IMR-90 (cell line): ENCODE measurements at regions not wholly inside any gene's neighbourhood (a gene's known extent, or its start where the extent isn't known, plus 50 kb on each side); places are given as distances from the start of the nearest gene placed in this dataset.

Source experiments
- ATAC-seq: fragments of 200-7000 bp; cut with Tn5 transposase; 2 replicates; pipeline ENCODE4 v1.9.1; 2020; ENCODE audit warnings: low read depth, mild to moderate bottlenecking, moderate library complexity
- BruUV-seq: library from RNA; stranded (reverse); fragments of 400-500 nt; replicated peaks from 2 replicates; lab custom pipeline; 2021; lab: Mats Ljungman, UMichigan
- CTCF ChIA-PET: fragments of 300-600 bp; formaldehyde crosslinking; extraction: SDS; loops from one replicate; lab custom pipeline; 2021; ENCODE audit warnings: antibody characterized with exemption; lab: Yijun Ruan, JAX
- POLR2A ChIA-PET: fragments of 300-600 bp; sonication (Branson Sonifier 250); formaldehyde crosslinking; loops from one replicate; lab custom pipeline; 2022; ENCODE audit warnings: antibody characterized with exemption; ENCODE audit not compliant: unreplicated experiment; lab: Charles Lee
- DNase-seq: peaks from one replicate; pipeline ENCODE4 v3.0.0; 2013
- H2AFZ ChIP-seq: replicated peaks from 2 replicates; pipeline ENCODE3; 2013; ENCODE audit warnings: low read length, mild to moderate bottlenecking; ENCODE audit not compliant: poor library complexity
- H2AK5ac ChIP-seq: 2 replicates; pipeline ENCODE4 v1.6.1; 2013; ENCODE audit warnings: low read depth, low read length, inconsistent platforms
- H2AK9ac ChIP-seq: replicated peaks from 2 replicates; pipeline ENCODE3; 2013; ENCODE audit warnings: mild to moderate bottlenecking, low read depth, low read length, moderate library complexity; ENCODE audit not compliant: poor library complexity
- H2BK120ac ChIP-seq: 2 replicates; pipeline ENCODE4 v1.6.1; 2013; ENCODE audit warnings: low read depth, low read length, inconsistent platforms
- H2BK15ac ChIP-seq: 3 replicates; pipeline ENCODE4 v1.6.1; 2013; ENCODE audit warnings: low read depth, low read length, inconsistent platforms
- H2BK20ac ChIP-seq: 2 replicates; pipeline ENCODE4 v1.6.1; 2013; ENCODE audit warnings: low read depth, mild to moderate bottlenecking, inconsistent platforms, low read length, moderate library complexity
- H2BK5ac ChIP-seq: 2 replicates; pipeline ENCODE4 v1.6.1; 2013; ENCODE audit warnings: mild to moderate bottlenecking, low read depth, low read length, inconsistent platforms; ENCODE audit not compliant: poor library complexity, severe bottlenecking
- H3K14ac ChIP-seq: replicated peaks from 2 replicates; pipeline ENCODE4 v1.6.1; 2013; ENCODE audit warnings: low read depth, low read length, inconsistent platforms
- H3K18ac ChIP-seq: 2 replicates; pipeline ENCODE4 v1.6.1; 2013; ENCODE audit warnings: low read depth, low read length, control low read depth
- H3K23ac ChIP-seq: 2 replicates; pipeline ENCODE4 v1.6.1; 2013; ENCODE audit warnings: low read depth, low read length, inconsistent platforms
- H3K27ac ChIP-seq: 2 replicates; pipeline ENCODE4 v1.5.1; 2013; ENCODE audit warnings: mild to moderate bottlenecking, control low read depth, low read length; ENCODE audit not compliant: insufficient read depth
- H3K27me3 ChIP-seq: 2 replicates; pipeline ENCODE4 v1.6.1; 2013; ENCODE audit warnings: low read length; ENCODE audit not compliant: control insufficient read depth, insufficient read depth
- H3K36me3 ChIP-seq: 2 replicates; pipeline ENCODE4 v1.6.1; 2013; ENCODE audit warnings: low read length, mixed read lengths; ENCODE audit not compliant: control insufficient read depth, insufficient read depth
- H3K4ac ChIP-seq: 2 replicates; pipeline ENCODE4 v1.6.1; 2013; ENCODE audit warnings: low read depth, low read length, inconsistent platforms
- H3K4me1 ChIP-seq: 2 replicates; pipeline ENCODE4 v1.6.1; 2013; ENCODE audit warnings: low read length, mixed read lengths; ENCODE audit not compliant: control insufficient read depth, insufficient read depth
- H3K4me2 ChIP-seq: 2 replicates; pipeline ENCODE4 v1.6.1; 2013; ENCODE audit warnings: low read depth, mild to moderate bottlenecking, control low read depth, low read length, moderate library complexity
- H3K4me3 ChIP-seq: 2 replicates; pipeline ENCODE4 v1.5.1; 2013; ENCODE audit warnings: low read depth, mild to moderate bottlenecking, control low read depth, low read length, moderate library complexity; ENCODE audit not compliant: insufficient read depth
- H3K56ac ChIP-seq: 2 replicates; pipeline ENCODE4 v1.6.1; 2013; ENCODE audit warnings: low read length, inconsistent platforms; ENCODE audit not compliant: insufficient read depth; ENCODE audit errors: extremely low read depth
- H3K79me1 ChIP-seq, 2 experiments: 2 replicates each; pipeline ENCODE4 v1.6.1; 2013; ENCODE audit warnings: low read length in 2 of 2, inconsistent platforms in 1 of 2, low read depth in 1 of 2
- H3K9ac ChIP-seq: 2 replicates; pipeline ENCODE4 v1.6.1; 2013; ENCODE audit warnings: low read depth, low read length, control low read depth
- H3K9me1 ChIP-seq: 2 replicates; pipeline ENCODE4 v1.6.1; 2013; ENCODE audit warnings: low read length, inconsistent platforms; ENCODE audit not compliant: insufficient read depth
- H3K9me3 ChIP-seq: 2 replicates; pipeline ENCODE4 v1.6.1; 2013; ENCODE audit warnings: low read length; ENCODE audit not compliant: control insufficient read depth, insufficient read depth
- H4K20me1 ChIP-seq: 2 replicates; pipeline ENCODE4 v1.6.1; 2013; ENCODE audit warnings: low read length, inconsistent platforms; ENCODE audit not compliant: insufficient read depth
- H4K5ac ChIP-seq: 2 replicates; pipeline ENCODE4 v1.6.1; 2013; ENCODE audit warnings: mild to moderate bottlenecking, low read depth, low read length, control low read depth
- H4K8ac ChIP-seq, 2 experiments: 2 replicates each; pipeline ENCODE4 v1.6.1; 2013; ENCODE audit warnings: low read depth in 2 of 2, low read length in 2 of 2, control low read depth in 1 of 2, inconsistent platforms in 1 of 2
- H4K91ac ChIP-seq: 2 replicates; pipeline ENCODE4 v1.6.1; 2013; ENCODE audit warnings: low read depth, low read length, inconsistent platforms; ENCODE audit not compliant: insufficient read depth
- BHLHE40 ChIP-seq: fragments of 150-350 bp; IDR thresholded peaks from 2 replicates; pipeline ENCODE4 v1.6.1; 2016; ENCODE audit warnings: mild to moderate bottlenecking, low read depth, low read length
- CEBPB ChIP-seq: IDR thresholded peaks from 2 replicates; pipeline ENCODE4 v1.6.1; 2012; ENCODE audit warnings: low read depth, low read length, improper control_type of control experiment
- FOS ChIP-seq: fragments of 150-350 bp; IDR thresholded peaks from 2 replicates; pipeline ENCODE4 v1.6.1; 2016; ENCODE audit warnings: low read depth, low read length
- MAFK ChIP-seq: IDR thresholded peaks from 2 replicates; pipeline ENCODE4 v1.6.1; 2012; ENCODE audit warnings: low read depth, low read length, improper control_type of control experiment
- NFE2L2 ChIP-seq: fragments of 150-350 bp; IDR thresholded peaks from 2 replicates; pipeline ENCODE4 v1.6.1; 2016; ENCODE audit warnings: low read depth, mild to moderate bottlenecking, low read length
- RAD21 ChIP-seq: IDR thresholded peaks from 2 replicates; pipeline ENCODE4 v1.6.1; 2012; ENCODE audit warnings: low read length, improper control_type of control experiment
- RCOR1 ChIP-seq: IDR thresholded peaks from 2 replicates; pipeline ENCODE4 v1.6.1; 2012; ENCODE audit warnings: mild to moderate bottlenecking, low read length, improper control_type of control experiment; ENCODE audit not compliant: insufficient replicate concordance
- SMC3 ChIP-seq: fragments of 150-350 bp; IDR thresholded peaks from 2 replicates; pipeline ENCODE4 v1.6.1; 2016; ENCODE audit warnings: low read depth, mild to moderate bottlenecking, antibody characterized with exemption, low read length, moderate library complexity
- WGBS, 2 experiments: methylation state at CpG; one replicate each; pipeline versions ENCODE4 v1.1.5 to v1.1.7; 2013; ENCODE audit warnings: missing lambda C conversion rate in 2 of 2; ENCODE audit not compliant: insufficient read length in 1 of 2; ENCODE audit errors: extremely low coverage in 2 of 2; 5-methylcytosine and 5-hydroxymethylcytosine counted together
- dilution Hi-C: fragments of 300-500 bp; cut with HindIII; formaldehyde crosslinking; loops from one replicate; pipeline ENCODE4 v1.14.3; 2018; ENCODE audit warnings: low sequenced_read_pairs; ENCODE audit not compliant: unreplicated experiment
- in situ Hi-C: fragments of 300-500 bp; cut with MboI; formaldehyde crosslinking; loops from 3 replicates; pipeline ENCODE4 v1.14.3; 2019; ENCODE audit warnings: low sequenced_read_pairs, inconsistent platforms, mixed read lengths
- intact Hi-C: fragments of 100-400 bp; cut with micrococcal nuclease; formaldehyde crosslinking; loops from 2 replicates; pipeline ENCODE4 v1.10.0; 2022

DNA sequence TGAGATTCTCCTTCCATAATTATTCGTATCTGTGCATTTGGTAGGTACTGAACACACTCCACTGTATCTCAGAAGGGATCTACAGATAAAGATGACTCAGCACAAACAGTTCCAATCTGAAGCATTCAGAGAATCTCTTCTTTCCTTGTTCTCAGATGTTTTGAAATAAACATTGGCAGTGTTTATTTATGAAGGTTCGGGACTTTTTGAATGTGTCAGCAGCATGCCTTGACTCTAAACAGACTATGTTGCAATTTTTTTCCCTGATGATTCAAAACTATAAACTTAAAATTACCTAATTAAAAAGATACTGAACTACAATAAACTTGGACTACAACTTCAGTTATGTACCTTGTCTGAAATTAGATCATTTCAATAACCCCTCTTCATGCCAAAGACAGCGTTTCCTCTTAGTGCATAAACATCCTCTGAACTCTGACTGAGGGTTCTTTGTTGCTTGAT, 612.9 kb upstream of the TBL1XR1 start:
- H3K14ac ChIP-seq, result no peak overlapping the region
- H2BK15ac ChIP-seq, result no peak overlapping the region
- no peak overlapping the region for H2AK9ac ChIP-seq
- ChIA-PET POLR2A (no interaction called here), CTCF (interaction anchor here (1.4 kb wide), 1 partner anchor 32 kb away, joined by 3 read pairs; no protein-coding TSS in a partner anchor)
- H2BK5ac ChIP-seq, result peak overlapping the region; percentile 91
- H3K27me3 ChIP-seq, result no peaks in the 10 kb centered on the region
- H3K36me3 ChIP-seq, result no peaks in the 10 kb centered on the region
- H3K23ac ChIP-seq, result no peak overlapping the region
- DNase-seq, result peak; percentile 95
- H3K9me1 ChIP-seq, result no peaks in the 10 kb centered on the region
- peaks cover 4% of the 10 kb centered on the region; the same call in 1 of the 2 replicates for H3K4me1 ChIP-seq
- no peaks in the 10 kb centered on the region for H3K79me1 ChIP-seq
- in situ Hi-C loops, result no loop called here
- no peak overlapping the region for H4K91ac ChIP-seq
- intact Hi-C loops, result no loop called here
- H3K4me3 ChIP-seq, result no peak overlapping the region
- peak overlapping the region; percentile 99 for H3K18ac ChIP-seq
- 0 out of 2 replicates have a peak overlapping the region, but pooled peaks have one; percentile 72 for H4K5ac ChIP-seq
- no peak overlapping the region for H3K9ac ChIP-seq
- TF ChIP-seq MAFK (peak; percentile 100), BHLHE40 (peak; percentile 92), SMC3 (no peak), RCOR1 (no peak), RAD21 (peak; percentile 24; the same call in 1 of the 2 replicates), CEBPB (peak; percentile 97), FOS (peak; percentile 96), NFE2L2 (peak; percentile 100)
- H2BK20ac ChIP-seq, result peak overlapping the region; percentile 81; the same call in 1 of the 2 replicates
- no CpG with 5 or more reads among the region's 3 CpGs for WGBS, 2 experiments
- peak overlapping the region; percentile 41; the same call in 1 of the 2 replicates for H3K27ac ChIP-seq
- dilution Hi-C loops, result no loop called here
- H2AFZ ChIP-seq, result no peak overlapping the region
- no peak overlapping the region for H3K56ac ChIP-seq
- no peak overlapping the region for H2AK5ac ChIP-seq
- H3K4me2 ChIP-seq, result peak overlapping the region; percentile 31; the same call in 1 of the 2 replicates
- peak overlapping the region; percentile 46; the same call in 1 of the 2 replicates for H3K4ac ChIP-seq
- BruUV-seq, result no TSS peak
- peak overlapping the region; percentile 86; the same call in 1 of the 2 replicates for H2BK120ac ChIP-seq
- peak overlapping the region in 1 of 2 experiments; percentile 67; a peak in 1 of 4 replicates for H4K8ac ChIP-seq
- H4K20me1 ChIP-seq, result no peaks in the 10 kb centered on the region
- ATAC-seq, result peak; percentile 93
- H3K9me3 ChIP-seq, result no peaks in the 10 kb centered on the region
